Neural crest cell (in vitro differentiated cells): ENCODE measurements at regions not wholly inside any gene's neighbourhood (a gene's known extent, or its start where the extent isn't known, plus 50 kb on each side); places are given as distances from the start of the nearest gene placed in this dataset.

Experiments
- DNase-seq: peaks from one replicate; pipeline ENCODE4 v3.0.0; 2021; ENCODE audit warnings: low read depth, mixed read lengths, low spot score
- H3K27ac Mint-ChIP-seq: one replicate; pipeline ENCODE4 v1.8.0; 2021; ENCODE audit warnings: mild to moderate bottlenecking, mixed read lengths; ENCODE audit not compliant: unreplicated experiment
- H3K27me3 Mint-ChIP-seq: 2 replicates; pipeline ENCODE4 v1.8.0; 2021; ENCODE audit warnings: low read depth, mild to moderate bottlenecking, mixed read lengths
- H3K36me3 Mint-ChIP-seq: 2 replicates; pipeline ENCODE4 v1.8.0; 2021; ENCODE audit warnings: low read depth, mild to moderate bottlenecking, mixed read lengths
- H3K4me1 Mint-ChIP-seq: 2 replicates; pipeline ENCODE4 v1.8.0; 2021; ENCODE audit warnings: mixed read lengths
- H3K4me3 Mint-ChIP-seq: one replicate; pipeline ENCODE4 v1.8.0; 2021; ENCODE audit warnings: mild to moderate bottlenecking, mixed read lengths
- H3K9me3 Mint-ChIP-seq: 2 replicates; pipeline ENCODE4 v1.8.0; 2021; ENCODE audit warnings: mixed read lengths
- TF ChIP-seq, protein P1 (sequence below): fragments of 200-600 bp; sonication (generic); conservative IDR thresholded peaks from 2 replicates; pipeline ENCODE4 v1.5.0; 2021; ENCODE audit warnings: antibody characterized with exemption, mild to moderate bottlenecking

DNA sequence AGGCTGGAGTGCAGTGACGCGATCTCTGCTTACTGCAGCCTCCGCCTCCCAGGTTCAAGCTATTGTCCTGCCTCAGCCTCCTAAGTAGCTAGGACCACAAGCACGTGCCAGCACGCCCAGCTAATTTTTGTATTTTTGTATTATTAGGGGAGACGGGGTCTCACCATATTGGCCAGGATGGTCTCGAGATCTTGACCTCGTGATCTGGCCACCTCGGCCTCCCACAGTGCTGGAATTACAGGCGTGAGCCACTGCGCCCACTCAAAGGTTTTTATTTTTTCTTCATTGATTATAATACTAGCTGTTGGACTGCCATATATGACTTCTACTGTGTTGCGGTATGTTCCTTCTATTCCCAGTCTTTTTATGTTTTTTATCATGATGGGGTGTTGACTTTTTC is 569.7 kb upstream of the SLITRK6 start:
- Mint-ChIP-seq H3K9me3 (peaks cover 14% of the 10 kb centered on the region), H3K27me3 (no peaks in the 10 kb centered on the region), H3K4me1 (no peaks in the 10 kb centered on the region), H3K36me3 (no peaks in the 10 kb centered on the region), H3K27ac (no peak overlapping the region), H3K4me3 (no peak overlapping the region)
- TF ChIP-seq, protein P1, sequence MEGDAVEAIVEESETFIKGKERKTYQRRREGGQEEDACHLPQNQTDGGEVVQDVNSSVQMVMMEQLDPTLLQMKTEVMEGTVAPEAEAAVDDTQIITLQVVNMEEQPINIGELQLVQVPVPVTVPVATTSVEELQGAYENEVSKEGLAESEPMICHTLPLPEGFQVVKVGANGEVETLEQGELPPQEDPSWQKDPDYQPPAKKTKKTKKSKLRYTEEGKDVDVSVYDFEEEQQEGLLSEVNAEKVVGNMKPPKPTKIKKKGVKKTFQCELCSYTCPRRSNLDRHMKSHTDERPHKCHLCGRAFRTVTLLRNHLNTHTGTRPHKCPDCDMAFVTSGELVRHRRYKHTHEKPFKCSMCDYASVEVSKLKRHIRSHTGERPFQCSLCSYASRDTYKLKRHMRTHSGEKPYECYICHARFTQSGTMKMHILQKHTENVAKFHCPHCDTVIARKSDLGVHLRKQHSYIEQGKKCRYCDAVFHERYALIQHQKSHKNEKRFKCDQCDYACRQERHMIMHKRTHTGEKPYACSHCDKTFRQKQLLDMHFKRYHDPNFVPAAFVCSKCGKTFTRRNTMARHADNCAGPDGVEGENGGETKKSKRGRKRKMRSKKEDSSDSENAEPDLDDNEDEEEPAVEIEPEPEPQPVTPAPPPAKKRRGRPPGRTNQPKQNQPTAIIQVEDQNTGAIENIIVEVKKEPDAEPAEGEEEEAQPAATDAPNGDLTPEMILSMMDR, result no peak
- DNase-seq, result no peak

GRCh38 chr13:86377451-86377850 is 578.2 kb upstream of the SLITRK6 start:
- no peak overlapping the region for H3K27ac Mint-ChIP-seq
- peaks cover 5% of the 10 kb centered on the region for H3K9me3 Mint-ChIP-seq
- H3K4me1 Mint-ChIP-seq, result no peaks in the 10 kb centered on the region
- H3K36me3 Mint-ChIP-seq, result no peaks in the 10 kb centered on the region
- TF ChIP-seq, protein P1, result no peak
- H3K27me3 Mint-ChIP-seq, result no peaks in the 10 kb centered on the region
- DNase-seq, result no peak
- H3K4me3 Mint-ChIP-seq, result no peak overlapping the region

GRCh38 chr13:86378628-86379027 is 579.4 kb upstream of the SLITRK6 start:
- DNase-seq, result no peak
- TF ChIP-seq, protein P1, result no peak
- Mint-ChIP-seq H3K27ac (no peak overlapping the region), H3K27me3 (no peaks in the 10 kb centered on the region), H3K4me1 (no peaks in the 10 kb centered on the region), H3K4me3 (no peak overlapping the region), H3K36me3 (no peaks in the 10 kb centered on the region), H3K9me3 (no peaks in the 10 kb centered on the region)

DNA sequence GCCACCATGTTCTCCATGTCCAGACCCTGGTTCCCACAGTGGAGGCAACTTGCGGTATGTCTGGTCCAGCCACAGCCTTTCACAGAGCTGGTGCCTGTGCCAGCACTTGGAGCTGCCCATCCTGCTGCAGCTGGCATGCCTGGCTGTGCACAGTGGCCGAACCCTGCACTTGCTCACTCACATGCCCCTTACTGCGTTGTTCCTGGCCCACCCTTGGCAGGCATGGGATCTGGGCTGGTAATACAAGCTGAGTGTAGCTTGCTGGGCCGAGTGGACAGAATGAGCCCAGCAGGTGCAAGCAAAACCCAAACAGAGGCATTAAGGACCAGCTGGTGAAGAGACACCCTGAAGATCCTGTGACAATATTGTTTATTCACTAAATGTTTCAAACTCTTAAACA is 583.9 kb upstream of the SLITRK6 start:
- no peaks in the 10 kb centered on the region for H3K9me3 Mint-ChIP-seq
- H3K27me3 Mint-ChIP-seq, result no peaks in the 10 kb centered on the region
- no peak overlapping the region for H3K4me3 Mint-ChIP-seq
- H3K36me3 Mint-ChIP-seq, result no peaks in the 10 kb centered on the region
- TF ChIP-seq, protein P1, result no peak
- H3K27ac Mint-ChIP-seq, result no peak overlapping the region
- no peak for DNase-seq
- H3K4me1 Mint-ChIP-seq, result no peaks in the 10 kb centered on the region

- Mint-ChIP-seq H3K4me3 (no peak overlapping the region), H3K27ac (no peak overlapping the region), H3K36me3 (no peaks in the 10 kb centered on the region), H3K9me3 (no peaks in the 10 kb centered on the region), H3K27me3 (no peaks in the 10 kb centered on the region), H3K4me1 (no peaks in the 10 kb centered on the region)
- DNase-seq, result no peak
- TF ChIP-seq, protein P1, result no peak
Measured at GRCh38 chr13:86383561-86383960, 584.3 kb upstream of the SLITRK6 start.

GRCh38 chr13:86397635-86398034 is 598.4 kb upstream of the SLITRK6 start:
- Mint-ChIP-seq H3K9me3 (no peaks in the 10 kb centered on the region), H3K27me3 (no peaks in the 10 kb centered on the region), H3K27ac (no peak overlapping the region), H3K4me3 (no peak overlapping the region), H3K36me3 (no peaks in the 10 kb centered on the region), H3K4me1 (no peaks in the 10 kb centered on the region)
- TF ChIP-seq, protein P1, result no peak
- no peak for DNase-seq
